ENCODE measurements at regions not wholly inside any gene's neighbourhood (a gene's known extent, or its start where the extent isn't known, plus 50 kb on each side); places are given as distances from the start of the nearest gene placed in this dataset.

GRCh38 chr5:115348175-115348574 lies 51.7 kb upstream of the CCDC112 start:
- WGBS, 2 donors (ENCODE audit: low coverage in 1 of 2): 79 to 92% methylated on average over 4 of the region's 4 CpGs
- ATAC-seq: no peak

More at GRCh38 chr5:115348175-115348574, 51.7 kb upstream of the CCDC112 start:
- Histone ChIP-seq H3K36me3 (no peaks in the 10 kb centered on the region), H3K9me3 (no peaks in the 10 kb centered on the region), H3K4me3 (no peak overlapping the region), H3K27ac (no peak overlapping the region), H3K27me3 (no peaks in the 10 kb centered on the region), H3K4me1 (no peaks in the 10 kb centered on the region)
- TF ChIP-seq EP300 (IDR thresholded peaks at IDR 0.05): no peak
- TF ChIP-seq CTCF (IDR thresholded peaks at IDR 0.05): no peak
- no peak for TF ChIP-seq POLR2A (IDR thresholded peaks at IDR 0.05)
- no peak for TF ChIP-seq POLR2AphosphoS5 (IDR thresholded peaks at IDR 0.05)
